ENCODE measurements at regions not wholly inside any gene's neighbourhood (a gene's known extent, or its start where the extent isn't known, plus 50 kb on each side); places are given as distances from the start of the nearest gene placed in this dataset.

GRCh38 chr7:113402005-113402404 is 283.7 kb upstream of the SMIM30 start:
- TF ChIP-seq POLR2A (IDR thresholded peaks at IDR 0.05), result no peak
- TF ChIP-seq CTCF (IDR thresholded peaks at IDR 0.05), result no peak

Measured in thyroid gland (tissue), 4 donors.